ENCODE measurements at regions not wholly inside any gene's neighbourhood (a gene's known extent, or its start where the extent isn't known, plus 50 kb on each side); places are given as distances from the start of the nearest gene placed in this dataset.

- H3K4me3 ChIP-seq, result no peak overlapping the region
- ATAC-seq (no peak), DNase-seq (ENCODE audit: extremely low read depth in 1 of 4, low spot score in 3 of 4) (no peak), FAIRE-seq (no peak)
- intact Hi-C loops (cut with micrococcal nuclease) (no loop called here), in situ Hi-C loops (cut with MboI) (no loop called here)
- ChIA-PET CTCF (ENCODE audit: low intra/inter-chr PET ratio) (no interaction called here), POLR2A (no interaction called here)
- TF ChIP-seq C11orf30 (IDR thresholded peaks at IDR 0.05; ENCODE audit: low read depth), result peak; percentile 24; the same call in 1 of the 2 replicates
- TF ChIP-seq ZHX1 (conservative IDR thresholded peaks at IDR 0.05; ENCODE audit: low read length), result no peak
- TF ChIP-seq MAFF (IDR thresholded peaks at IDR 0.05; ENCODE audit: low read length), result 0 out of 2 replicates have a peak, but pooled peaks have one; percentile 4
- TF ChIP-seq ZNF324 (CRISPR knock-in tag; IDR thresholded peaks at IDR 0.05), result no peak
- TF ChIP-seq MBD2 (IDR thresholded peaks at IDR 0.05; ENCODE audit: borderline replicate concordance, low read depth), result no peak
- TF ChIP-seq, protein P1, sequence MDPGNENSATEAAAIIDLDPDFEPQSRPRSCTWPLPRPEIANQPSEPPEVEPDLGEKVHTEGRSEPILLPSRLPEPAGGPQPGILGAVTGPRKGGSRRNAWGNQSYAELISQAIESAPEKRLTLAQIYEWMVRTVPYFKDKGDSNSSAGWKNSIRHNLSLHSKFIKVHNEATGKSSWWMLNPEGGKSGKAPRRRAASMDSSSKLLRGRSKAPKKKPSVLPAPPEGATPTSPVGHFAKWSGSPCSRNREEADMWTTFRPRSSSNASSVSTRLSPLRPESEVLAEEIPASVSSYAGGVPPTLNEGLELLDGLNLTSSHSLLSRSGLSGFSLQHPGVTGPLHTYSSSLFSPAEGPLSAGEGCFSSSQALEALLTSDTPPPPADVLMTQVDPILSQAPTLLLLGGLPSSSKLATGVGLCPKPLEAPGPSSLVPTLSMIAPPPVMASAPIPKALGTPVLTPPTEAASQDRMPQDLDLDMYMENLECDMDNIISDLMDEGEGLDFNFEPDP (CRISPR knock-in tag; IDR thresholded peaks at IDR 0.05), result no peak
- TF ChIP-seq ZNF316 (IDR thresholded peaks at IDR 0.05), result peak; percentile 47; the same call in 1 of the 2 replicates
- peak; percentile 99 for TF ChIP-seq ZNF507 (tag; conservative IDR thresholded peaks at IDR 0.05)
- peak; percentile 88 for TF ChIP-seq ZNF354B (CRISPR knock-in tag; IDR thresholded peaks at IDR 0.05)
- WGBS (ENCODE audit: insufficient coverage, low coverage, missing lambda C conversion rate), result 0% methylated on average over 3 of the region's 3 CpGs
- H3K27me3 ChIP-seq (ENCODE audit: control insufficient read depth in 2 of 2, insufficient read depth in 2 of 2, low read length in 2 of 2), result peaks cover 0 to 12% of the 10 kb centered on the region in 2 experiments; a peak in 2 of 5 replicates
- H3K27ac ChIP-seq (ENCODE audit: extremely low read depth, low read depth, low read length), result no peak overlapping the region
- no TSS peak for BruUV-seq (replicated peaks)
- no peaks in the 10 kb centered on the region for H3K4me1 ChIP-seq (replicated peaks in 1 of 2; ENCODE audit: control insufficient read depth in 2 of 2, insufficient read depth in 2 of 2, low read length in 2 of 2)
- no peaks in the 10 kb centered on the region for H4K20me1 ChIP-seq (replicated peaks; ENCODE audit: control insufficient read depth, insufficient read depth, low read length)
- H3K4me2 ChIP-seq (ENCODE audit: insufficient read depth, low read length), result no peak overlapping the region
- H3K9me3 ChIP-seq (replicated peaks; ENCODE audit: control insufficient read depth, insufficient read depth, low read depth, low read length), result no peaks in the 10 kb centered on the region
- H3K9me1 ChIP-seq (ENCODE audit: control insufficient read depth, insufficient read depth, low read length), result no peaks in the 10 kb centered on the region
- no peak overlapping the region for H2AFZ ChIP-seq (ENCODE audit: low read depth, low read length)
- no peaks in the 10 kb centered on the region for H3K79me2 ChIP-seq (ENCODE audit: control insufficient read depth, insufficient read depth, low read length)
- H3K36me3 ChIP-seq (ENCODE audit: control insufficient read depth, insufficient read depth, low read length), result no peaks in the 10 kb centered on the region
- no peak overlapping the region for H3K9ac ChIP-seq (ENCODE audit: insufficient read depth in 1 of 2, low read depth in 2 of 2, low read length in 2 of 2)
These were observed 67.1 kb upstream of the SH3PXD2B start for GRCh38 chr5:172521338-172521932.
